Thyroid gland (tissue), 4 donors: ENCODE measurements at regions not wholly inside any gene's neighbourhood (a gene's known extent, or its start where the extent isn't known, plus 50 kb on each side); places are given as distances from the start of the nearest gene placed in this dataset.
"Not testable (repeated sequence)": the region's sequence is repeated elsewhere in the genome, so short reads cannot be mapped to it uniquely, and the experiment has no call there.

Experiments
- CTCF ChIP-seq, 6 experiments: fragments of 200-600 bp in 3 of 6; fragments of 450-650 bp in 3 of 6; sonication (generic) in 3 of 6; IDR thresholded peaks; one replicate each; pipeline ENCODE4 v1.5.1; 2016 to 2019; ENCODE audit warnings: antibody characterized with exemption in 6 of 6, mild to moderate bottlenecking in 2 of 6, inconsistent platforms in 1 of 6, moderate library complexity in 1 of 6
- POLR2A ChIP-seq, 2 donors: fragments of 450-650 bp; IDR thresholded peaks; one replicate each; pipeline ENCODE4 v1.6.1; 2017; ENCODE audit warnings: antibody characterized with exemption in 2 of 2, mild to moderate bottlenecking in 2 of 2, moderate library complexity in 1 of 2

DNA sequence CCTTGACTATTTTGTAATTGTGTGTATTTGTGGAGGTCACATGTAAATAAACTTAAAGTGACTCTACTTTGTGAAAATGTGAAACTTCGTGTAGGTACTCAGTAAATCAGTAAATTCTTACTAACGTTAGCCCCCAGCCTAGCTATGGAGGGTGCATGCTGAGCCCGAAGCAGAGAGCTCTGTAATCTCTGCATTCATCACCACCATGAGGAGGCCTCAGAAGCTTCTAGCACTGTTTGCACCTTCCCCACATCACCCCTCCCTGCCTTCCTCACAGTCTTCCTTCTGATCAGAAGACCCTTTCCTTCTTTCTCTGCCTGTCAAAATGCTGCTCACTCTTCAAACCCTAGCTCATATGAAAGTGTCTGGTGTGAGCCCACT, 73.3 kb upstream of the LPCAT1 start:
- not testable (repeated sequence) for TF ChIP-seq CTCF, POLR2A (IDR thresholded peaks at IDR 0.05)
